A673 (cell line): ENCODE measurements at regions not wholly inside any gene's neighbourhood (a gene's known extent, or its start where the extent isn't known, plus 50 kb on each side); places are given as distances from the start of the nearest gene placed in this dataset.

Experiments used
- BruUV-seq: library from RNA; stranded (reverse); fragments of 400-500 nt; replicated peaks from 2 replicates; lab custom pipeline; 2021; lab: Mats Ljungman, UMichigan
- CTCF ChIA-PET: fragments of 300-600 bp; sonication (Branson Sonifier 250); formaldehyde crosslinking; loops from one replicate; lab custom pipeline; 2022; ENCODE audit warnings: antibody characterized with exemption; lab: Charles Lee
- POLR2A ChIA-PET: fragments of 300-600 bp; sonication (Branson Sonifier 250); formaldehyde crosslinking; loops from one replicate; lab custom pipeline; 2022; ENCODE audit warnings: antibody characterized with exemption; ENCODE audit not compliant: low non-redundant PET; lab: Charles Lee
- DNase-seq: peaks from one replicate; pipeline ENCODE4 v3.0.0-alpha.2; 2015; ENCODE audit warnings: low spot score
- H3K27ac ChIP-seq: fragments of 200-600 bp; sonication (generic); 2 replicates; pipeline ENCODE4 v1.5.1; 2016; ENCODE audit warnings: mixed run types, low read depth, mild to moderate bottlenecking, mixed read lengths, antibody characterized with exemption, low read length; ENCODE audit not compliant: poor library complexity, severe bottlenecking
- H3K27me3 ChIP-seq: fragments of 200-600 bp; sonication (generic); replicated peaks from 2 replicates; pipeline ENCODE4 v1.6.1; 2017; ENCODE audit warnings: mixed run types, low read depth, mild to moderate bottlenecking, mixed read lengths, antibody characterized with exemption, low read length; ENCODE audit not compliant: insufficient read depth, poor library complexity
- H3K36me3 ChIP-seq: fragments of 200-600 bp; sonication (generic); 2 replicates; pipeline ENCODE4 v1.6.1; 2016; ENCODE audit warnings: mixed run types, mild to moderate bottlenecking, mixed read lengths, antibody characterized with exemption, low read length; ENCODE audit not compliant: insufficient read depth, poor library complexity, severe bottlenecking
- H3K4me1 ChIP-seq: fragments of 200-600 bp; sonication (generic); 2 replicates; pipeline ENCODE4 v1.6.1; 2017; ENCODE audit warnings: mixed run types, mild to moderate bottlenecking, mixed read lengths, antibody characterized with exemption, low read length; ENCODE audit not compliant: insufficient read depth, poor library complexity, severe bottlenecking
- H3K4me3 ChIP-seq: fragments of 200-600 bp; sonication (generic); 2 replicates; pipeline ENCODE4 v1.5.1; 2016; ENCODE audit warnings: low read depth, mixed run types, mild to moderate bottlenecking, mixed read lengths, low read length; ENCODE audit not compliant: poor library complexity, severe bottlenecking
- H3K9me3 ChIP-seq: fragments of 200-600 bp; sonication (generic); 2 replicates; pipeline ENCODE4 v1.6.1; 2016; ENCODE audit warnings: mixed run types, low read depth, mild to moderate bottlenecking, mixed read lengths, antibody characterized with exemption, low read length; ENCODE audit not compliant: poor library complexity, severe bottlenecking
- CTCF ChIP-seq: fragments of 300-800, 200-600 bp; sonication (generic); conservative IDR thresholded peaks from 2 replicates; pipeline ENCODE4 v1.5.1; 2017; ENCODE audit warnings: low read depth, mild to moderate bottlenecking, antibody characterized with exemption, low read length, moderate library complexity, mixed read lengths
- EZH2 ChIP-seq: fragments of 200-600 bp; sonication (generic); IDR thresholded peaks from 2 replicates; pipeline ENCODE4 v1.6.1; 2017; ENCODE audit warnings: borderline replicate concordance, low read depth, mild to moderate bottlenecking, mixed read lengths, antibody characterized with exemption, low read length; ENCODE audit not compliant: poor library complexity, severe bottlenecking
- intact Hi-C: fragments of 100-400 bp; cut with micrococcal nuclease; formaldehyde crosslinking; loops from one replicate; pipeline ENCODE4 v1.10.0; 2022; ENCODE audit not compliant: unreplicated experiment

GRCh38 chr3:168157099-168157700, 61.5 kb upstream of the GOLIM4 start:
- H3K9me3 ChIP-seq = no peaks in the 10 kb centered on the region
- ChIA-PET POLR2A (no interaction called here), CTCF (no interaction called here)
- intact Hi-C loops = no loop called here
- DNase-seq = no peak
- TF ChIP-seq EZH2 (no peak), CTCF (no peak)
- H3K36me3 ChIP-seq = no peaks in the 10 kb centered on the region
- BruUV-seq = no TSS peak
- H3K4me1 ChIP-seq = no peaks in the 10 kb centered on the region
- H3K27me3 ChIP-seq = peaks cover 4% of the 10 kb centered on the region
- no peak overlapping the region for H3K4me3 ChIP-seq
- no peak overlapping the region for H3K27ac ChIP-seq

- intact Hi-C loops = no loop called here
- POLR2A ChIA-PET = no interaction called here
- H3K9me3 ChIP-seq = no peaks in the 10 kb centered on the region
- TF ChIP-seq CTCF (no peak), EZH2 (no peak)
- H3K4me3 ChIP-seq = no peak overlapping the region
- H3K36me3 ChIP-seq = no peaks in the 10 kb centered on the region
- H3K4me1 ChIP-seq = no peaks in the 10 kb centered on the region
- BruUV-seq = no TSS peak
- CTCF ChIA-PET = interaction anchor here (0.5 kb wide), 1 partner anchor 108 kb away, joined by 11 read pairs; no protein-coding TSS in a partner anchor
- H3K27ac ChIP-seq = no peak overlapping the region
- DNase-seq = no peak
- H3K27me3 ChIP-seq = peaks cover 4% of the 10 kb centered on the region
These were observed 60.8 kb upstream of the GOLIM4 start for GRCh38 chr3:168156479-168156878.

GRCh38 chr3:168155303-168155702, 59.6 kb upstream of the GOLIM4 start:
- CTCF ChIA-PET = no interaction called here
- Histone ChIP-seq H3K27ac (no peak overlapping the region), H3K27me3 (peaks cover 4% of the 10 kb centered on the region), H3K9me3 (no peaks in the 10 kb centered on the region), H3K36me3 (no peaks in the 10 kb centered on the region), H3K4me1 (no peaks in the 10 kb centered on the region), H3K4me3 (no peak overlapping the region)
- TF ChIP-seq CTCF = no peak
- TF ChIP-seq EZH2 = no peak
- intact Hi-C loops = no loop called here
- POLR2A ChIA-PET = no interaction called here
- BruUV-seq = no TSS peak
- no peak for DNase-seq
